NCI-H526 (cell line): ENCODE measurements at regions not wholly inside any gene's neighbourhood (a gene's known extent, or its start where the extent isn't known, plus 50 kb on each side); places are given as distances from the start of the nearest gene placed in this dataset.
"Not testable (repeated sequence)": the region's sequence is repeated elsewhere in the genome, so short reads cannot be mapped to it uniquely, and the experiment has no call there.

Experiments
- DNase-seq, 2 experiments: peaks; one replicate each; lab custom pipeline; 2025; lab: John Stamatoyannopoulos, UW

DNA sequence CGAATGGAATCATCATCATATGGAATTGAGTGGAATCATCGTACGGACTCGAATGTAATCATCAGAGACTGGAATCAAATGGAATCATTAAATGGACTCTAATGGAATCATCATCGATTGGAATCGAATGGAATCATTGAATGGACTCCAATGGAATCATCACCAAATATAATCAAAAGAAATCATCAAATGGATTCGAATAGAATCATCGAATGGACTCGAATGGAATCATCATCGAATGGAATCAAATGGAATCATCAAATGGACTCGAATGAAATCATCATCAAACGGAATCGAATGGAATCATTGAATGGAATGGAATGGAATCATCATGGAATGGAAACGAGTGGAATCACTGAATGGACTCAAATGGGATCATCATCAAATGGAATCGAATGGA, 233.5 kb downstream of the SHCBP1 start:
- DNase-seq = not testable (repeated sequence)

DNA sequence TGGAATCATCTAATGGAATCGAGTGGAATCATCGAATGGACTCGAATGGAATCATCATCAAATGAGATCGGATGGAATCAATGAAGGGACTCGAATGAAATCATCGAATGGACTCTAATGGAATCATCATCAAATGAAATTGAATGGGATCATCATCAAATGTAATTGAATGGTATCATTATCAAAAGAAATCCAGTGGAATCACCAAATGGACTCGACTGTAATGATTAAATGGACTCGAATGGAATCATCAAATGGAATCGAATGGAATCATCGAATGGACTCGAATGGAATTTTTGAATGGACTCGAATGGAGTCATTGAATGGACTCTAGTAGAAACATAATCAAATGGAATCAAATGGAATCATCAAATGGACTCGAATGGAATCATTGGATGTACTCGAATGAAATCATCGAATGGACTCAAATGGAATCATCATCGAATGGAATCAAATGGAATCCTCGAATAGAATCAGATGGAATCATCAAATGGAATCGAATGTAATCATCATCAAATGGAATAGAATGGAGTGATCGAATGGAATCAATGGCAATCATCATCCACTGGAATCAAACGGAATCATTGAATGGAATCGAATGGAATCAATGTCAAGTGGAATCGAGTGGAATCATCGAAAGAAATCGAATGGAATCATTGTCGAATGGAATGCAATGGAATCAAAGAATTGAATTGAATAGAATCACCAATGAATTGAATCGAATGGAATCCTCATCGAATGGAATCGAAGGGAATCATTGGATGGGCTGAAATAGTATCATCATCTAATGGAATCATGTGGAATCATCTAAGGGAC, 234.2 kb downstream of the SHCBP1 start:
- DNase-seq = not testable (repeated sequence)

DNA sequence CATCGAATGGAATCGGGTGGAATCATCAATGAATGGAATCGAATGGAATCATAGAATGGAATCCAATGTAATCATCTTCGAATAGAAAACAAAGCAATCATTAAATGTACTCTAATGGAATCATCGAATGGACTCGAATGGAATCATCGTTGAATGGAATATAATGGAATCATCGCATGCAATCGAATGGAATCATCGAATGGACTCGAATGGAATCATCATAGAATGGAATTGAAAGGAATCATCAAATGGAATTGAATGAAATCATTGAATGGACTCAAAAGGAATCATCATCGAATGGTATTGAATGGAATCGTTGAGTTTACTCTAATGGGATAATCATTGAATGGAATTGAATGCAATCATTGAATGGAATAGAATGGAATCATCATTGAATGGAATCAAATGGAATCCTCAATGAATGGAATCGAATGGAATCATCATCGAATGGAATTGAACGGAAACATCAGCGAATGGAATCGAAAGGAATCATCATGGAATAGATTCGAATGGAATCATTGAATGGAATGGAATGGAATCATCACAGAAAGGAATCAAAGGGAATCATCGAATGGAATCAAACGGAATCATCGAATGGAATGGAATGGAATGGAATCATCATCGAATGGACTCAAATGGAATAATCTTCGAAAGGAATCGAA, 234.9 kb downstream of the SHCBP1 start:
- DNase-seq = not testable (repeated sequence)

DNA sequence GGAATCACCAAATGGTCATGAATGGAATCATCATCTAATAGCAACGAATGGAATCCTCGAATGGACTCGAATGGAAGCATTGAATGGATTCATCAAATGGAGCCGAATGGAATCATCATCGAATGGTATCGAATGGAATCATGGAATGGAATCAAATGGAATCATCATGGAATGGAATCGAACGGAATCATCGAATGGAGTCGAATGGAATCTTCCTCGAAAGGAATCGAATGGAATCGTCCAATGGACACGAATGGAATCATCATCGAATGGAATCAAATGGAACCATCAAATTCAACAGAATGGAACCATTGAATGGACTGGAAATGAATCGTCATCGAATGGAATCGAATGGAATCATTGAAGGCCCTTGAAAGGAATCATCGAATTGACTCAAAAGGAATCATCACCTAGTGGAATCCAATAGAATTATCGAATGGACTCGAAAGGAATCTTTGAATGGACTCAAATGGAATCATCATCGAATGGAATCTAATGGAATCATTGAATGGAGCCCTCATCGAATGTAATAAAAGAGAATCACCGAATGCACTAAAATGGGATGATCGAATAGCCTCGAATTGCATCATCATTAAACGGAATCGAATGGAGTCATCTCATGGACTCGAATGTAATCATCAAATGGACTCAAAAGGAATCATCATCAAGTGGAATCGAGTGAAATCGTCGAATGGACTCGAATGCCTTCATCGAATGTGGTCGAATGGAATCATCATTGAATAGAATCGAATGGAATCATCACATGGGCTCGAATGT, 236.7 kb downstream of the SHCBP1 start:
- DNase-seq = not testable (repeated sequence)

- DNase-seq = not testable (repeated sequence)
Observed at GRCh38 chr16:46383581-46383980, 237.6 kb downstream of the SHCBP1 start.

DNA sequence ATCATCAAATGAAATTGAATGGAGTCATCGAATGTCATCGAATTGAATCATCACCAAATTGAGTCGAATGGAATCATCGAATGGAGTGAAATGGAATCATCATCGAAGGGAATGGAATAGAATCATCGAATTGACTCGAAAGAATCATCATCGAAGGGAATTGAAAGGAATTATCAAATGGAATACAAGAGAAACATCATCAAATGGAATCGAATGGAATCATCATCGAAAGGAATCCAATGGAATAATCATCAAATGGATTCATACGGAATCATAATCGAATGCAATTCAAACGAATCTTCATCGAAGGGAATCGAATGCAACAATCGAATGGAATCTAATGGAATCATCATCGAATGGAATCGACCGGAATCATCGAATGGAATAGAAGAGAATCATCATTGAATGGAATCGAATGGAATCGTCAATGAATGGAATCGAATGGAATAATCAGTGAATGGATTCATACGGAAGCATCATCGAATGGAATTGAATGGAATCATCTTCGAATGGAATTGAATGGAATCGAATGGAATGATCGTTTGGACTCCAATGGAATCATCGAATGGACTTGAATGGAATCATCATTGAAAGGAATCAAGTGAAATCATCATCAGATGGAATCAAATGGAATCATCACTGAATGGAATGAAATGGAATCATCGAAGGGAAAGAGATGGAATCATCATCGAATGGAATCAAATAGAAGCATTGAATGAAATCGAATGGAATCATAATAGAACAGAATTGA, 238.2 kb downstream of the SHCBP1 start:
- not testable (repeated sequence) for DNase-seq

- not testable (repeated sequence) for DNase-seq
Observed at GRCh38 chr16:46382079-46382478, 239.1 kb downstream of the SHCBP1 start.

DNA sequence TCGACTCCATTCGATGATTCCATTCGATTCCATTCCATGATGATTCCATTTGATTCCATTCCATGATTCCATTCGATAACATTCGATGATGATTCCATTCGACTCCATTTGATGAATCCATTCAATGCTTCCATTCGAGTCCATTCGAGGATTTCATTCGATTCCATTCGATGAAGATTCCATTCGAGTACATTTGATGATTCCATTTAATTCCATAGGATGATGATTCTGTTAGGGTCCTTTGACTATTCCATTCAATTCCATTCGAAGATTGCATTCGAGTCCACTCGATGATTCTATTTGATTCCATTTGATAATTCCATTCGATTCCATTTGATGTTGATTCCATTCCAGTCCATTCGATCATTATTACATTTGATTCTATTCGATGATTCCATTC, 239.8 kb downstream of the SHCBP1 start:
- not testable (repeated sequence) for DNase-seq
